Loucy (cell line): ENCODE measurements at regions not wholly inside any gene's neighbourhood (a gene's known extent, or its start where the extent isn't known, plus 50 kb on each side); places are given as distances from the start of the nearest gene placed in this dataset.
"Not testable (repeated sequence)": the region's sequence is repeated elsewhere in the genome, so short reads cannot be mapped to it uniquely, and the experiment has no call there.

ENCODE experiments used
- H2AFZ ChIP-seq: fragments of 200-600 bp; sonication (generic); 2 replicates; pipeline ENCODE4 v1.6.0; 2016; ENCODE audit warnings: antibody characterized with exemption, mild to moderate bottlenecking, low read length, moderate library complexity
- H3F3A ChIP-seq: fragments of 200-600 bp; 2 replicates; pipeline ENCODE4 v1.6.0; 2016; ENCODE audit warnings: antibody characterized with exemption, low read depth, mild to moderate bottlenecking
- H3K27me3 ChIP-seq: fragments of 200-600 bp; sonication (generic); 2 replicates; pipeline ENCODE4 v1.6.1; 2014; ENCODE audit warnings: low read length, mild to moderate bottlenecking; ENCODE audit not compliant: insufficient read depth, poor library complexity, severe bottlenecking
- H3K36me3 ChIP-seq: fragments of 200-600 bp; sonication (generic); 2 replicates; pipeline ENCODE4 v1.6.1; 2016; ENCODE audit warnings: low read length; ENCODE audit not compliant: insufficient read depth
- H3K4me1 ChIP-seq: fragments of 200-600 bp; sonication (generic); 2 replicates; pipeline ENCODE4 v1.5.1; 2014; ENCODE audit warnings: low read length, mild to moderate bottlenecking; ENCODE audit not compliant: insufficient read depth, poor library complexity, severe bottlenecking
- H3K4me2 ChIP-seq: fragments of 200-600 bp; sonication (generic); 2 replicates; pipeline ENCODE4 v1.6.0; 2014; ENCODE audit warnings: antibody characterized with exemption, low read length, low read depth, mild to moderate bottlenecking; ENCODE audit not compliant: poor library complexity, severe bottlenecking
- H3K4me3 ChIP-seq: fragments of 200-600 bp; sonication (generic); 2 replicates; pipeline ENCODE4 v1.5.1; 2014; ENCODE audit warnings: low read length, mild to moderate bottlenecking, mixed read lengths; ENCODE audit not compliant: poor library complexity, severe bottlenecking
- H3K79me2 ChIP-seq: fragments of 200-600 bp; sonication (generic); 2 replicates; pipeline ENCODE4 v1.6.1; 2014; ENCODE audit warnings: low read length; ENCODE audit not compliant: insufficient read depth
- H3K9ac ChIP-seq: fragments of 200-600 bp; sonication (generic); 2 replicates; pipeline ENCODE4 v1.6.0; 2014; ENCODE audit warnings: mild to moderate bottlenecking, low read depth, low read length, moderate library complexity; ENCODE audit not compliant: poor library complexity, severe bottlenecking
- H3K9me2 ChIP-seq: fragments of 200-600 bp; sonication (generic); replicated peaks from 2 replicates; pipeline ENCODE4 v1.6.1; 2016; ENCODE audit warnings: low read depth, low read length, mixed read lengths
- H3K9me3 ChIP-seq: fragments of 200-600 bp; sonication (generic); 2 replicates; pipeline ENCODE4 v1.6.1; 2014; ENCODE audit warnings: mild to moderate bottlenecking, antibody characterized with exemption, low read length, low read depth; ENCODE audit not compliant: insufficient read depth
- H4K20me1 ChIP-seq: fragments of 200-600 bp; sonication (generic); 2 replicates; pipeline ENCODE4 v1.6.0; 2014; ENCODE audit warnings: antibody characterized with exemption, low read length, mild to moderate bottlenecking; ENCODE audit not compliant: insufficient read depth, poor library complexity, severe bottlenecking
- EZH2phosphoT487 ChIP-seq: fragments of 200-600 bp; IDR thresholded peaks from 2 replicates; pipeline ENCODE4 v1.6.1; 2018; ENCODE audit warnings: antibody characterized with exemption, mild to moderate bottlenecking, moderate library complexity, borderline replicate concordance
- TF ChIP-seq, protein P1 (sequence below): fragments of 200-600 bp; sonication (generic); conservative IDR thresholded peaks from 2 replicates; pipeline ENCODE4 v1.5.1; 2014; ENCODE audit warnings: mild to moderate bottlenecking, antibody characterized with exemption, low read length

DNA sequence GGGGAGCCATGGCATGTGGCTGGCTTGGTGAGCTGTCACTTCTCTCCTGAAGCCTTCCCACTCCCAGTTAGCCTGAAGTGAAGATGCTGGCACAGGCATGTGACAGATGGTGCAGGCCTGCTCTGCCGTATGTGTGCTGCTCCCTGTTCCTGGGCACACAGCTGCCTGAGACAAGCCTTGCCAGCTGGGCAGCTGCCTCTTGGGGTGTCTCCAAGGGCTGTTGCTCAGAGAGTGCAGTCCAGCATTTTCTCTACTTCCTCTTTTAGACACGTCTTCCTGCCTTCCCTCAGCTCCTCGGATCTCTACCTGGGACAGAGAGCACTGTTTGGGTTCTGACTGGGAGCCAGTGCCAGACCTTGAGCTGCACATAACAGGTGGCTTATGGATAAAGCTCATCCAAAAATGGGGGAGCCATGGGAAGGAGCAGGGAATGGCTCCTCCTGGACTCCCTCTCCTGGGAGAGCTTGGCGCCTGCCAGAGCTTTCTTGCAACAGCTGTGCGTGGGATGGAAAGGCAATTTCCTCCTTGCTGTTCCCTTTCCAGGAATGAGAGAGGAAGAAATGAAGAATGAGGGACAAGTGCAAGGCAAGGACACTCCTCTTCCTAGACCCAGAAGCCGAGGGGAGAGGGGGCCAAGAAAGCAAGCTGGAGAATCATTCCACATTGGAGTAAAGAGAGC lies 132.9 kb downstream of the MSL3 start:
- Histone ChIP-seq H3K9me2 (no peaks in the 10 kb centered on the region), H3K9me3 (no peaks in the 10 kb centered on the region), H3K36me3 (no peaks in the 10 kb centered on the region), H2AFZ (no peak overlapping the region), H3K79me2 (no peaks in the 10 kb centered on the region), H3F3A (no peaks in the 10 kb centered on the region), H3K9ac (no peak overlapping the region), H3K4me3 (no peak overlapping the region), H4K20me1 (no peaks in the 10 kb centered on the region), H3K4me2 (no peak overlapping the region), H3K27me3 (no peaks in the 10 kb centered on the region), H3K4me1 (no peaks in the 10 kb centered on the region)
- TF ChIP-seq EZH2phosphoT487, result no peak
- TF ChIP-seq, protein P1, sequence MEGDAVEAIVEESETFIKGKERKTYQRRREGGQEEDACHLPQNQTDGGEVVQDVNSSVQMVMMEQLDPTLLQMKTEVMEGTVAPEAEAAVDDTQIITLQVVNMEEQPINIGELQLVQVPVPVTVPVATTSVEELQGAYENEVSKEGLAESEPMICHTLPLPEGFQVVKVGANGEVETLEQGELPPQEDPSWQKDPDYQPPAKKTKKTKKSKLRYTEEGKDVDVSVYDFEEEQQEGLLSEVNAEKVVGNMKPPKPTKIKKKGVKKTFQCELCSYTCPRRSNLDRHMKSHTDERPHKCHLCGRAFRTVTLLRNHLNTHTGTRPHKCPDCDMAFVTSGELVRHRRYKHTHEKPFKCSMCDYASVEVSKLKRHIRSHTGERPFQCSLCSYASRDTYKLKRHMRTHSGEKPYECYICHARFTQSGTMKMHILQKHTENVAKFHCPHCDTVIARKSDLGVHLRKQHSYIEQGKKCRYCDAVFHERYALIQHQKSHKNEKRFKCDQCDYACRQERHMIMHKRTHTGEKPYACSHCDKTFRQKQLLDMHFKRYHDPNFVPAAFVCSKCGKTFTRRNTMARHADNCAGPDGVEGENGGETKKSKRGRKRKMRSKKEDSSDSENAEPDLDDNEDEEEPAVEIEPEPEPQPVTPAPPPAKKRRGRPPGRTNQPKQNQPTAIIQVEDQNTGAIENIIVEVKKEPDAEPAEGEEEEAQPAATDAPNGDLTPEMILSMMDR, result no peak

DNA sequence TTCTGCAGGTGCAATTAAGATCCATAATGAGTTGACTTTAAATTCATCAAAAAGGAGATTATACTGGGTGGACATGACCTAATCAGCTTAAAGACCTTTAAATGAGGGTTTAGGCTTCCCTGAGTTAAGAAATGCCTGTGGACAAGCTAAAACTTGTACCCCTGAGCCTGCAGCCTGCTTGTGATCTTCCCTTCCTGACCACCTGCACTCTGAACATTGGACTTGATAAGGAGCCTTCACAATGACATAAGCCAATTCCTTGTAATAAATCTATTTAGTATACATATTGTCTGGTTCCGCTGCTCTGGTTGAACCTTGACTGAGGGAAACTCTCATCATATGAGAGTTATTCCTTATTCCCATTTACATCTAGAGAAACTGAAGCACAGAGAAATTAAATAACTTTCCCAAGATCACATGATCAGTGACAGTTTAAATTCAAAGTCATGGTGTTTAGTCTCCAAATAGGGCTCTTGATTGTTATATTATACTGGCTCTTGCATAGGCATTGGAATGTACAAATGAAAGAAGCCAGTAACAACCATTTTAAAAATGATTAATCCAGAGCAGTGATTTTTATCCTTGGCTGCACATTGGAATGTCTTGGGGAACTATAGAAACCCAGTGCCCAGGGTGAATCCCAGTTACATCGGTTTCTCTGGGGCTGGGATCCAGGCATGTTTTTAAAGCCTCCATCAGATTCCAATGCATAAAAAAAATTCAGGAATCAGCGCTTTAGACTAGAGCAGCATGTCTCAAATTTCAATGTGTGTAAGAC lies 136.1 kb downstream of the MSL3 start:
- TF ChIP-seq, protein P1, result no peak
- Histone ChIP-seq H3K36me3 (no peaks in the 10 kb centered on the region), H3K4me1 (no peaks in the 10 kb centered on the region), H3K4me2 (no peak overlapping the region), H3F3A (no peaks in the 10 kb centered on the region), H3K9me2 (no peaks in the 10 kb centered on the region), H3K4me3 (no peak overlapping the region), H2AFZ (no peak overlapping the region), H3K9me3 (no peaks in the 10 kb centered on the region), H3K27me3 (no peaks in the 10 kb centered on the region), H4K20me1 (no peaks in the 10 kb centered on the region), H3K79me2 (no peaks in the 10 kb centered on the region), H3K9ac (no peak overlapping the region)

- no peak overlapping the region for H2AFZ ChIP-seq
- H3K79me2 ChIP-seq, result no peaks in the 10 kb centered on the region
- H3F3A ChIP-seq, result no peaks in the 10 kb centered on the region
- no peak overlapping the region for H3K4me3 ChIP-seq
- no peak for TF ChIP-seq EZH2phosphoT487
- TF ChIP-seq, protein P1, result no peak
- no peaks in the 10 kb centered on the region for H3K27me3 ChIP-seq
- H4K20me1 ChIP-seq, result no peaks in the 10 kb centered on the region
- H3K36me3 ChIP-seq, result no peaks in the 10 kb centered on the region
- no peaks in the 10 kb centered on the region for H3K9me3 ChIP-seq
- H3K4me2 ChIP-seq, result no peak overlapping the region
- H3K9ac ChIP-seq, result no peak overlapping the region
- H3K9me2 ChIP-seq, result no peaks in the 10 kb centered on the region
- H3K4me1 ChIP-seq, result no peaks in the 10 kb centered on the region
Measured at GRCh38 chrX:11899091-11899490, 141.1 kb downstream of the MSL3 start.

DNA sequence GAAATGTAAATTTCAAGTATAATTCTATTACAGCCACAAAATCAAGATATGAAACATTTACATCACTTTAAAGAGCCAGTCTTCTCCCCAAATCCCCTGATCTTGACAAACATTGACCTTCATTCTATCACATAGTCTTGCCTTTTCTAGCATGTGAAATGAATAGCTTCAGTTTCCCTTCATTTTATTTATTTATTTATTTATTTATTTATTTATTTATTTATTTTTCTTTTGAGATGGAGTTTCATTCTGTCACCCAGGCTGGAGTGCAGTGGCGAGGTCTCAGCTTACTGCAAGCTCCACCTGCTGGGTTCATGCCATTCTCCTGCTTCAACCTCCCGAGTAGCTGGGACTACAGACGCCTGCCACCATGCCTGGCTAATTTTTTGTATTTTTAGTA lies 147.9 kb downstream of the MSL3 start:
- H3K4me2 ChIP-seq, H3K4me1 ChIP-seq, H3F3A ChIP-seq, H3K9me3 ChIP-seq, H2AFZ ChIP-seq, H3K4me3 ChIP-seq, H3K79me2 ChIP-seq, H4K20me1 ChIP-seq, H3K27me3 ChIP-seq, H3K9ac ChIP-seq, H3K9me2 ChIP-seq, H3K36me3 ChIP-seq: not testable (repeated sequence)
